Hepatocyte (in vitro differentiated cells): ENCODE measurements at regions not wholly inside any gene's neighbourhood (a gene's known extent, or its start where the extent isn't known, plus 50 kb on each side); places are given as distances from the start of the nearest gene placed in this dataset.

Experiments
- EZH2 ChIP-seq: fragments of 200-600 bp; sonication (generic); IDR thresholded peaks from 2 replicates; pipeline ENCODE4 v1.6.1; 2016; ENCODE audit warnings: antibody characterized with exemption, mild to moderate bottlenecking, borderline replicate concordance
- TF ChIP-seq, protein P1 (sequence below): fragments of 200-600 bp; sonication (generic); IDR thresholded peaks from 2 replicates; pipeline ENCODE4 v1.5.1; 2016; ENCODE audit warnings: antibody characterized with exemption, mild to moderate bottlenecking; ENCODE audit not compliant: poor library complexity

DNA sequence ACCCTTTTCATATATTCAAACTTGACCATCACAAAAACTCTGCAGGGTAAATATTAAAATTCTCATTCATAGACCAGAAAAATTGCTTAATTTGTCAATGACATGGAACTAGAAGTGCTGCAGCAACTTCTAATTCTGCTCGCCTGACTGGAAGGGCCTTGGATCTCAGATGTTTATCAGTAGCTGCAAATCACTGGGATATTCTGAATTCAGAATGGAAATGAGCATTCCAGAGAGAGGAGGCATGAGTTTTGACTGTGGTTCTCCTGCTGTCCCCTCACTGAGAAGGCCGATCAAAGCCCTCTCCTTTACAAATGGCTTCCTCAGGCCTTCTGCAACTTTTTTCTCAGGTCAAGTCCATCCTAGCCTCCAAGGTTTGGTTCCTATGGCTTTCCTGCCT lies 171.3 kb upstream of the FAM78B start:
- TF ChIP-seq, protein P1, sequence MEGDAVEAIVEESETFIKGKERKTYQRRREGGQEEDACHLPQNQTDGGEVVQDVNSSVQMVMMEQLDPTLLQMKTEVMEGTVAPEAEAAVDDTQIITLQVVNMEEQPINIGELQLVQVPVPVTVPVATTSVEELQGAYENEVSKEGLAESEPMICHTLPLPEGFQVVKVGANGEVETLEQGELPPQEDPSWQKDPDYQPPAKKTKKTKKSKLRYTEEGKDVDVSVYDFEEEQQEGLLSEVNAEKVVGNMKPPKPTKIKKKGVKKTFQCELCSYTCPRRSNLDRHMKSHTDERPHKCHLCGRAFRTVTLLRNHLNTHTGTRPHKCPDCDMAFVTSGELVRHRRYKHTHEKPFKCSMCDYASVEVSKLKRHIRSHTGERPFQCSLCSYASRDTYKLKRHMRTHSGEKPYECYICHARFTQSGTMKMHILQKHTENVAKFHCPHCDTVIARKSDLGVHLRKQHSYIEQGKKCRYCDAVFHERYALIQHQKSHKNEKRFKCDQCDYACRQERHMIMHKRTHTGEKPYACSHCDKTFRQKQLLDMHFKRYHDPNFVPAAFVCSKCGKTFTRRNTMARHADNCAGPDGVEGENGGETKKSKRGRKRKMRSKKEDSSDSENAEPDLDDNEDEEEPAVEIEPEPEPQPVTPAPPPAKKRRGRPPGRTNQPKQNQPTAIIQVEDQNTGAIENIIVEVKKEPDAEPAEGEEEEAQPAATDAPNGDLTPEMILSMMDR = no peak
- no peak for TF ChIP-seq EZH2
